Activated T-helper 17 cell treated with anti-CD3 and anti-CD28 coated beads, Interleukin-2, amount 50 U/mL, for 72 hours (primary cell): ENCODE measurements at regions not wholly inside any gene's neighbourhood (a gene's known extent, or its start where the extent isn't known, plus 50 kb on each side); places are given as distances from the start of the nearest gene placed in this dataset.
A peak's percentile ranks its signal among the peaks of the same experiment; 100 is the strongest.

Experiments
- ATAC-seq: fragments of 150-1000 bp; cut with Tn5 transposase; replicated peaks from 2 replicates; pipeline ENCODE4 v1.10.0; 2021; ENCODE audit warnings: mild to moderate bottlenecking, moderate library complexity
- H3K27ac Mint-ChIP-seq: one replicate; pipeline ENCODE4 v1.8.0; 2022; ENCODE audit warnings: mixed read lengths
- H3K27me3 Mint-ChIP-seq: one replicate; pipeline ENCODE4 v1.8.0; 2022; ENCODE audit warnings: mixed read lengths
- H3K36me3 Mint-ChIP-seq: one replicate; pipeline ENCODE4 v1.8.0; 2022; ENCODE audit warnings: low read depth, mild to moderate bottlenecking, mixed read lengths
- H3K4me1 Mint-ChIP-seq: one replicate; pipeline ENCODE4 v1.8.0; 2022; ENCODE audit warnings: mixed read lengths
- H3K4me3 Mint-ChIP-seq: one replicate; pipeline ENCODE4 v1.8.0; 2022; ENCODE audit warnings: mild to moderate bottlenecking, mixed read lengths
- H3K9me3 Mint-ChIP-seq: one replicate; pipeline ENCODE4 v1.8.0; 2022; ENCODE audit warnings: mixed read lengths

DNA sequence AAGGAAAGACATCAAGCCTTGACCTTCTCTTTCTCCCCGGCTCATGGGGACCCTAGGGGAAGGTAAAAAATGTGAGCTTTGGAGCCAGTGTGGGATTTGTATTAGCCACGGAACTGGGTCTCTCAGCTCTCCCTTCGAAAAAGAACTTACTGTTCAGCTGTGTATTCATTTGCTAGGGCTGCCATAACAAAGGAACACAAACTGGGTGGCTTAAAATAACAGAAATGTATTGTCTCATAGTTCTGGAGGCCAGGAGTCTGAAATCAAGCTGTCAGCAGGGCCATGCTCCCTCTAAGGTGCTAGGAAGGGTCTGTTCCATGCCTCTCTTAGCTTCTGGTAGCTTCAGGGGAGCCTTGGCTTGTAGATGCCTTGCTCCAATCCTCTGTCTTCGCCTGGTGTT lies 83.5 kb upstream of the SLC2A1 start:
- H3K27me3 Mint-ChIP-seq: no peaks in the 10 kb centered on the region

DNA sequence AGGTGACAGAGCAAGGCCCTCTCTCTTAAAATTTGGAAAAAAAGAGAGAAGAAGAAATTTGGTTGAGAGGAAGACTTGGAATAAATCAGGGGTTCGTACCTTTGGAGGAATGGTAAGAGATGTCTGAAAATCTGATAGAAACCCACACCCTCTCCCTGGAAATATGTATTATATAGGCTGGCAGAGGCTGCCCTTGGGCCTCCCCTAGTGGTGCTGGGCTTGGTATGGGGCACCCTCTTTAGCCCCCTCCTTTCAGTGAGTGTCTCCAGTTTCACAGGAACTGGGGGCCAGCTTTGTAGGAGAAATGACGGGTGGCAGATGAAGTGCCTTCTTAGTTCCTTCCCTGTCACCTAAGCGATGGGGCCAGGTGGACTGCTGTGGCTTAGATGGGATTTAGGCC lies 82.9 kb upstream of the SLC2A1 start:
- Mint-ChIP-seq H3K9me3 (no peaks in the 10 kb centered on the region), H3K27me3 (no peaks in the 10 kb centered on the region), H3K4me3 (no peak overlapping the region), H3K27ac (no peak overlapping the region), H3K4me1 (peaks cover under 1% of the 10 kb centered on the region), H3K36me3 (no peaks in the 10 kb centered on the region)
- ATAC-seq: no peak

More for the DNA sequence above, 83.5 kb upstream of the SLC2A1 start:
- no peak for ATAC-seq
- Mint-ChIP-seq H3K27ac (no peak overlapping the region), H3K4me3 (no peak overlapping the region), H3K4me1 (peaks cover 5% of the 10 kb centered on the region), H3K9me3 (no peaks in the 10 kb centered on the region), H3K36me3 (no peaks in the 10 kb centered on the region)

DNA sequence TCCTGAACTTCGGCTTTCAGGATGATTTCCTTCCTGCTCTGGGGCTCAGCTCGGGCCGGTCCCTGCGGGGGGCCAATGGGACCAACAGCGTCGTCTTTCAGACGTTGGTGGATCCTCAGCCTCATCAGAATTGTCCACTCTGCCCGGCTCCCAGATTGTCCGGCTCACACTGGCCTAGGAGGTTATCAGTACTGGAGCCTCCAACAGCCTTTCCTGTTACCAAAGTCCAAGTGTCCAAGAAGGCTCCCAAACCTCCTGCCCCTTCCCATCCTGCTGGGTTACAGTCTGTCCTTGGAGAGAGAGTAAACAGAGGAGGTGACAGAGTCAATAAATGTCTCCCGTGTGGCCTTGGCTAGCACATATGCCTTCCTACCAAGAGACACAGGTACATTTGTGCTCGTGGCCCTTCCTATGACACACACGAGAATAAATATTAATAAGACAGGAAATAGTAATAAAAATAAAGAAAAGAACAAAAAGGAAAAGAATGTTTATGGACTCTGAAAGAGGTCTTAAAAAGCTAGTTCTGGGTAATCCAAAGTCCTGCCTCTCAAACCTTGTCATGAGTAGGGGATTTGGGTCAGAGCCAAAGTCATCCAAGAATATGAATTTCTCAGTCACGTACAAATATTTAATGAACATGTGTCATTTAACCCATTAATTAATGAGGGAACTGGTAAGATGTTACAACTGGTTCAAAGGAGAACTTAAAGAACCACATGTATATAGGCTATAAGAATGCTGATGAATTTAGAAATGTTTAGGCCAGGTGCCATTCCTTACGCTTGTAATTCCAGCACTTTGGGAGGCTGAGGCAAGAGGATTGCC lies 80.8 kb upstream of the SLC2A1 start:
- ATAC-seq: no peak
- H3K36me3 Mint-ChIP-seq: no peaks in the 10 kb centered on the region
- no peaks in the 10 kb centered on the region for H3K27me3 Mint-ChIP-seq
- no peaks in the 10 kb centered on the region for H3K9me3 Mint-ChIP-seq
- H3K4me3 Mint-ChIP-seq: no peak overlapping the region
- H3K27ac Mint-ChIP-seq: no peak overlapping the region
- H3K4me1 Mint-ChIP-seq: peaks cover 5% of the 10 kb centered on the region

DNA sequence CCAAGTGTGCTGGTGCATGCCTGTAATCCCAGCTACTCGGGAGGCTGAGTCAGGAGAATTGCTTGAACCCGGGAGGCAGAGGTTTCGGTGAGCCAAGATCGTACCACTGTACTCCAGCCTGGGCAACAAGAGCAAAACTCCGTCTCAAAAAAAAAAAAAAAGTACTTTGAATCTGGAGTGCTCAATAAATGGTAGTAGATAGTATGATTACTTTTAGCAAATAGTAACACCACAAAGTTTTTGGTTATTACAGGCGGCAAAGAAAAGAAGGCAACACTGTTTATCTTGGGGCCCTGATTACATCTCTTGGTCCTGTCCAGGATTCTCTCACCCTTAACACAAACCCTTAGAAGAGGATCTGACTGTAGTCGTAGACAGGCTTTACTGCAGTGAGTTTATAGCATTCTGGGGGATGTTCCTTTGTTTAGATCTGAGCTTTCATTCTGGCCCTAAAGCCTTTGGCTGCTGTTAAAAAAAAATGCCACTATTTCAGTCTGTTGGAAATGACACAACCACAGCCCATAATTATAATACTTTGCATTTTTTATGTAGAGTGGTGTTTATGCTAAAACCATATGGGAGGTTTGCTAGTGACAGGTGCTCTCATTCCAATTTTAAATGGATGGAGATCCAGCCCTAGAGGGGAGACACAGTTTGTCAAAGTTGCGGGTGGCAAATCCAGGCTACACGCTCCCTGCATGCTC lies 79.7 kb upstream of the SLC2A1 start:
- no peak for ATAC-seq
- H3K36me3 Mint-ChIP-seq: no peaks in the 10 kb centered on the region
- no peaks in the 10 kb centered on the region for H3K27me3 Mint-ChIP-seq
- no peak overlapping the region for H3K27ac Mint-ChIP-seq
- H3K4me3 Mint-ChIP-seq: no peak overlapping the region
- H3K4me1 Mint-ChIP-seq: peaks cover 9% of the 10 kb centered on the region
- H3K9me3 Mint-ChIP-seq: no peaks in the 10 kb centered on the region

DNA sequence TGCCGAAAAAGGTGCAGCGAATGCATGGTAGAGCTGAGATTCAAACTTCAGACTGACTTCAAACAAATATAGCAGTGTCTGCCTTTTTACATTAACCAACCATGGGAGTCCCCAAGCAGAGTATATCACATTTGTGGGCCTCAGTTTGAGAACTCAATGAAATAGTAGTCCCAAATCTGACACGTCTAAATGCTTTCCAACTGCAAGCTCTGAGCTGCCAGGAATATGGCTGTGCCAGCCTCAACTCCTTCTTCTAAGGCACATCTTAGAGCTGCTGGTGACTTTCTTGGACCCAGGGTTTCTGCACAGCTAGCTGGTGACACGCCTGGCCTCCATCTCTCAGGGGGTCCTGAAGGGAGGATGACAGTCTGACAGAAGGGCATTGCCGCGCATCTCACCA lies 78.8 kb upstream of the SLC2A1 start:
- H3K9me3 Mint-ChIP-seq: no peaks in the 10 kb centered on the region
- H3K4me3 Mint-ChIP-seq: no peak overlapping the region
- H3K4me1 Mint-ChIP-seq: peaks cover 9% of the 10 kb centered on the region
- H3K27ac Mint-ChIP-seq: no peak overlapping the region
- no peaks in the 10 kb centered on the region for H3K36me3 Mint-ChIP-seq
- ATAC-seq: no peak
- H3K27me3 Mint-ChIP-seq: no peaks in the 10 kb centered on the region

DNA sequence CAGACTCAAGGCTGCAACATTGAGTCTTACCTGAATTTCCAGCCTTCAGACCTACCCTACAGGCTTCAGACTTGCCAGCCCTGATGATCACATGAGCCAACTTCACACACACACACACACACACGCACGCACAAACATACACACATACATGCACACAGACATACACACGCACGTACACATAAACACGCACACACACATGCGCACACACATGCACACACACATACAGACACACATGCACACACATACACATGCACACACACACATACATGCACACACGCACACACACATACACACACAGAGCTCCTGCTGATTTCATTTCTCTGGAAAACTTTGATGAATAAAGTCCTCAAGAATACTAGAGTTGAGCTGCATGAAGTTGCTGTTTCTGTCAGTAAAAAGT lies 78.3 kb upstream of the SLC2A1 start:
- no peak overlapping the region for H3K4me3 Mint-ChIP-seq
- no peaks in the 10 kb centered on the region for H3K36me3 Mint-ChIP-seq
- H3K9me3 Mint-ChIP-seq: no peaks in the 10 kb centered on the region
- peak overlapping the region; percentile 20 for H3K27ac Mint-ChIP-seq
- H3K4me1 Mint-ChIP-seq: peaks cover 9% of the 10 kb centered on the region
- no peaks in the 10 kb centered on the region for H3K27me3 Mint-ChIP-seq
- ATAC-seq: no peak

DNA sequence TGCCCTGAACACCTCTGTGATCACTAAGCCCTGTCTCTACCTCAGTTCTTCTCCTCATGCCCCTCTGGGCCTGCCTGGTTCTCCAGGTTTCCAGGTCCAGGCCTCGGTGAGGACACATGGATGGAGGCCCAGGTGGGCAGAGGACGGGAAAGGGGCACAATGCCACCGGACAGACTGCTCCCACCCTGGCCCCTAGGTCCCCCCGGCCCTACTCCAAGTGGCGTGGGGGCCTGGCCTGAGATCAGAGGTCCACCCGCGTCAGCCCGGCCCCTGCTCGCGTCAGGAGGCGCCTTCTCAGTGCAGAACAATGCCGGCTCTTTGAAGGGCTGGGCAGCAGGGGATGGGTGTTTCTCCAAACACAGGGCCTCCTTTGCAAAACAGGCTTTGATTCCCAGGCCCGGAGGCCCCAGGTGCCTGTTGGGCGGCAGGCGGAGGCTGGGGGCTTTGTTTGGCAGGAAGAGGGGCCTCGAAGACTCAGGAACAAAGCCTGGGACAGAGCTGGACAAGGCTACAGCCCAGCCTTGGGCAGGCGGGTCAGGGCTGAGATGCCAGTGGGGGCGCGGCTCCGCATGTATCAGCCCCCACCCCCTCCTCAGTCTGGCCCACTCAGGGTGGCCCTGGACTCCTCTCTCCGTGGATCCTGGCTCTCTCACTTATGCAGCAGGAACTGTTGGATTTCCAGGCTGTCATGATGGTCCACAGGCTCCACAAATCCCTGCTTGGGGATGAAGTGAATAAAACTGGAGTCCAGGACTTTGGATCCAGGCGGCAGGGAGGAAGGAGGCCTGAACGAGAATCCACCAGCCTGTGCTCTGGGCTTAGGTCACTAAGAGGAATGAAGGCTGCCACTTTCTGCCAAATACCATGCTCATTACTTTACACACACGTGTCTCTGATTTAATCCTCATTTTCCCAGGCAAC lies 77.4 kb upstream of the SLC2A1 start:
- Mint-ChIP-seq H3K27ac (peak overlapping the region; percentile 20), H3K27me3 (no peaks in the 10 kb centered on the region), H3K36me3 (no peaks in the 10 kb centered on the region), H3K4me1 (peaks cover 9% of the 10 kb centered on the region), H3K9me3 (no peaks in the 10 kb centered on the region), H3K4me3 (no peak overlapping the region)
- ATAC-seq: no peak

DNA sequence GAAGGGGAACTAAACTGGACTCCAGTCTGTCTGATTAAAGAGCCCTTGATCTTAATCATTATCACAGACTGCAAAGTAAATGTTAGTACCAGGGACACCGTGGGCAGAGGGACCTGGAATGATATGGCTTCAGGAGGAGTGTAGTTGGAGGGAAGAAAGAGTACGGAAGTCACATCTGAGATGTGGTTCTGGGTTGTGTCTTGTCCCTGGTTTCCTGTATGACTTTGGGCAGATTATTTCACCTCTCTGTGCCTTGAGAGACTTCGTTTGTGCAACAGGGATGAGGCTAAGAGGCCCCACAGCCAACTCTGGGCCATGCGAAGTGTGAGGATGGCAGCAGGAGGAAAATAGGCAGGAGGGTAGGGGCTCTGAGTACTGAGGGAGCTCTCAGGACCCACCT lies 76.1 kb upstream of the SLC2A1 start:
- ATAC-seq: peak; percentile 75
- H3K4me1 Mint-ChIP-seq: peaks cover 9% of the 10 kb centered on the region

DNA sequence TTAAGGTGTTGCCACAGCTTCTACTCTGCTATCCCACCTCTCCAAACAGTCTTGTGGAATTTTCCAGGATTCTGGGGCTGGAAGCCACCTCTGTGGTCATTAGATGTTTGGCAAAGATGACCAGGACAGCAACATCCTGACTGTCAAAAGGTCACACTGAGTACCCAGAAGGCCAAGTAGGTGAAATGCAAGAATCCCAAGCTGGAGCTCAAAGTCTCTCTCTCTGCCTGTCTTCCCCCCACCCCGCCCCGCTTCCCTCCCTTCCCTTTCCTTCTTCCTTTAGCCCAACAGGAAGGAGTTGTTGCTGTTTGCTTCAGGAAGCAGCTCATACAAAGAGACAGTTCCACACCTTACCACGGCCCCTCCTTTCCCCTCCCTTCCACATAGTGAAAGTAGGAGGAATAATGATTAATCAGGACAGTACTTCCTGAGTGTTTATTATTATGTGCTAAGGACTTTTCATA lies 75.6 kb upstream of the SLC2A1 start:
- peak overlapping the region; percentile 93 for H3K27ac Mint-ChIP-seq
- peaks cover 9% of the 10 kb centered on the region for H3K4me1 Mint-ChIP-seq
- ATAC-seq: peak; percentile 56
- H3K27me3 Mint-ChIP-seq: no peaks in the 10 kb centered on the region
- no peaks in the 10 kb centered on the region for H3K36me3 Mint-ChIP-seq
- peak overlapping the region; percentile 64 for H3K4me3 Mint-ChIP-seq
- no peaks in the 10 kb centered on the region for H3K9me3 Mint-ChIP-seq

More for the DNA sequence above, 76.1 kb upstream of the SLC2A1 start:
- no peaks in the 10 kb centered on the region for H3K27me3 Mint-ChIP-seq
- no peaks in the 10 kb centered on the region for H3K9me3 Mint-ChIP-seq
- H3K27ac Mint-ChIP-seq: peak overlapping the region; percentile 93
- no peaks in the 10 kb centered on the region for H3K36me3 Mint-ChIP-seq
- peak overlapping the region; percentile 64 for H3K4me3 Mint-ChIP-seq

DNA sequence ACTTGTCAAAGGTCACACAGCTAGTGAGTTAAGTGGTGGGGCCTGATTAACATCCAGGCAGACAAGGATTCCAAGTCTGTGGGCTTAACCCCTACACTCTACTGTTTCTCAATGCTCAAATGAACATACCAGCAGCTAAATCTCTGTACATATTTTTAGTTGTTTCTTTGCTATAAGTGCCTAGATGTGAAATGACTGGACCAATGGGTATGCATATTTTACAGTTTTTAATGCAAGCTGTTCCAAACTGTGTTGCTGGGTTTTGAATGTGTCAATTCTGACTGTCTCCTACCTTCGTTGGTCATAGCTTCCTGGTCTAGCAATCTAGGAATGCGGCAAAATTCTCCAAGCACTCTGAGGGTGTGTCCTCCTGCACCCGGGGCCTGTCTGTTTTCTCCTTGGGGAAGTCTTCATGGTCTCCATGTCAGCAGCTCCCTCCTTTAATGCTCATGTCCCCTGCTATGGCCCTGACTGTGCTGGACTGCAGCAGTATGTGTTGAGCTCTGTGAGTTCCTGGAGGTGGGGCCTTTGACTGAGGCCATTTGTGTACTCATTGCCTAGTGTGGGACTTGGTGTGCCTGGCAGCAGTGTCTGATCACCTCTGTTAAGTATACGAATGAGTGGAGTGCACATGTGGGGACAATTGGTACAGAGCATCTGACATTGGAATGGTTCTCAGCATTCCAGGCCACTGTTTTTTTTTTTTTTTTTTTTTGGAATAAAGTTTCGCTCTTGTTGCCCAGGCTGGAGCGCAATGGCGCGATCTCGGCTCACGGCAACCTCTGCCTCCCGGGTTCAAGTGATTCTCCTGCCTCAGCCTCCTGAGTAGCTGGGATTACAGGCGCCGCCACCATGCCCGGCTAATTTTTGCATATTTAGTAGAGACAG lies 72.9 kb upstream of the SLC2A1 start:
- no peaks in the 10 kb centered on the region for H3K27me3 Mint-ChIP-seq
- no peaks in the 10 kb centered on the region for H3K36me3 Mint-ChIP-seq
- no peak for ATAC-seq
- H3K4me3 Mint-ChIP-seq: no peak overlapping the region
- H3K27ac Mint-ChIP-seq: no peak overlapping the region
- no peaks in the 10 kb centered on the region for H3K9me3 Mint-ChIP-seq
- H3K4me1 Mint-ChIP-seq: peaks cover 9% of the 10 kb centered on the region

DNA sequence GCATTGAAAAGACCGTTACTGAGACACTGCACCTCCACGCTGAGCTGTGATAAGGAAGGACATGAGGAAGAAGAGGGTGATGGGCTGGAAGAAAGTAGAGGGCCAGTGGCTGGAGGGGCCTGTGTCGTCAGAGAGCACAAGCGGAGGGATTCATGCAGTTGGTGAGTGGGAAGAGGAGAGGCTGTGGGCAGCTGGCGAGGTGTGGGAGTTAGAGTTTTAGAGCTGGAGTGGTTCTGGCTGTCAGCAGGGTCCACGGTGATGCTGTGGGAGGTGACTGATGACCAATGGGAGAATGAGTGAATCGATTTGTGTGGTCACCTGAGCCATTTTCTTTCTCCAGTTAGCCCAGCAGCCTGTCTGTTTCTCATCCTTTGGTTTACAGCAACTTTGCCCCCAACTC lies 66.2 kb upstream of the SLC2A1 start:
- Mint-ChIP-seq H3K27me3 (no peaks in the 10 kb centered on the region), H3K36me3 (no peaks in the 10 kb centered on the region), H3K4me1 (no peaks in the 10 kb centered on the region), H3K9me3 (no peaks in the 10 kb centered on the region), H3K27ac (peak overlapping the region; percentile 6), H3K4me3 (no peak overlapping the region)
- ATAC-seq: no peak

DNA sequence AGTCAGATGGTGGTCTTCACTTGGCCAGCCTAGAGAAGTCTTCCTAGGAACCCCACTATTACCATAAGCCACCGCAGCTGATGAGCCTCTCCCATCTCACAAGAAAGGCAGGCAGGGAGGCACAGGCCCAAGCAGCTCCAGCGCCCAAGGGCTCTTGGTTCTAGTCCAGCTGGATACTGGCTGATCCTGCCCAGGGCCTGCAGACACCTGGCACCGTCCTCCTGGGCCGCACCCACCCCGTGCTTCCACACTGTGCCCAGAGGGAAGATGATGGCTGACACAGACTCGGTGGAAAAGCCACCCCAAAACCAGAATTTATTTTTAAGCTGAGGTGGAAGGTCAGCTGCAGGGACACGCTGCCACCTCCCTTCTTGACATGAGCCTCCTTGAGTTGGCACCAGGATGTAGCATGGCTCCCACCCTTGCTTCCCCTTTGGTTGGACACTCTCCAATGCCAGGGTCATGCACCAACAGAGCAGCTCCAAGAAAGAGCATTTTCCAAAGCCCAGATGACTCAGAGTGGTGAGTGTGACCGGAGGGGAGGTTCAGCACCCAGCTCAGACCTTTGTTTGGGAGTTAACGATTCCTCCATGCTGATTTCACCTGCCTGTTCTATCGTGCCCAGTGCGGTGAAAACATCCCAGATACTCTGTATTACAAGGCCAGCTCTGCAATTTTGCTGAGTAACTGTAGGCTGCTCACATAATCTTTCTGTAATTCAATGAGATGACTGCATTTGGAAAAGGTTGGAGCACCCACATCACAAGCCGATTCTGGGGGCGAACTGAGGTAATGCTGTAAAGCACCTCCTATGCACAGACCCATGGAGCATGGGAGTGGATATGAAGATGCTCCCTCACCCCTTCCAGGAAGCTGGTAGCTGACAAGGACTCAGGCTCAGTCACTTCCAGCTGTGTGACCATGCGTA lies 63.1 kb upstream of the SLC2A1 start:
- Mint-ChIP-seq H3K27ac (no peak overlapping the region), H3K36me3 (no peaks in the 10 kb centered on the region), H3K4me1 (peaks cover 4% of the 10 kb centered on the region), H3K27me3 (peaks cover 4% of the 10 kb centered on the region), H3K4me3 (no peak overlapping the region), H3K9me3 (no peaks in the 10 kb centered on the region)
- no peak for ATAC-seq

DNA sequence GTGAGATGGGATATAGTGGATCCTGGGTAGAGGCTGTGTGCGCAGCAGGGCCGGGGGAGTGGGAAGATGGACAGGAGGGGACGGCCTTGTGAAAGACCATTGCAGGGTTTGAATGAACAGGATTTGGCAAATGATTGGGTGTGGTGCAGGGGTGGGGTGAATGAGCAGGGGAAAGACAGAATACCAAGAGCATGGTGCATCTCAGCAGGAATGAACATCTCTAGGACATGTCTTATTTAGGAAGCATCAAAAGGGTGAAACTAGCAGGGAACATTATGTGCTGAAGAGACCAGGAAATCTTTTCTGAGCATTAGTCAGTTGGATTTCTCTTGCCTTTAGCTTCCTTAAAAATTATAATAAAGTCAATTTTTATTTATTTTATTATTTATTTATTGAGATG lies 60.6 kb upstream of the SLC2A1 start:
- Mint-ChIP-seq H3K27me3 (peaks cover 4% of the 10 kb centered on the region), H3K27ac (no peak overlapping the region), H3K36me3 (no peaks in the 10 kb centered on the region), H3K4me1 (peaks cover 4% of the 10 kb centered on the region), H3K4me3 (no peak overlapping the region), H3K9me3 (no peaks in the 10 kb centered on the region)
- no peak for ATAC-seq
